SU-DHL-6 (cell line): ENCODE measurements at regions not wholly inside any gene's neighbourhood (a gene's known extent, or its start where the extent isn't known, plus 50 kb on each side); places are given as distances from the start of the nearest gene placed in this dataset.

Experiments
- CTCF ChIP-seq: fragments of 200-600 bp; sonication (generic); IDR thresholded peaks from one replicate; pipeline ENCODE4 v1.5.1; 2017; ENCODE audit warnings: antibody characterized with exemption, mild to moderate bottlenecking, low read length, moderate library complexity; ENCODE audit not compliant: insufficient read depth, poor library complexity, severe bottlenecking
- EZH2phosphoT487 ChIP-seq: fragments of 200-600 bp; sonication (generic), shearing (Covaris generic); conservative IDR thresholded peaks from 2 replicates; pipeline ENCODE4 v1.6.1; 2018; ENCODE audit warnings: mild to moderate bottlenecking, antibody characterized with exemption, low read length, moderate library complexity, mixed read lengths

GRCh38 chr2:145710303-145710702 lies 1190.4 kb upstream of the ZEB2 start:
- no peak for TF ChIP-seq CTCF
- TF ChIP-seq EZH2phosphoT487, result no peak
